Naive thymus-derived CD8-positive, alpha-beta T cell (primary cell): ENCODE measurements at regions not wholly inside any gene's neighbourhood (a gene's known extent, or its start where the extent isn't known, plus 50 kb on each side); places are given as distances from the start of the nearest gene placed in this dataset.

ENCODE experiments used
- ATAC-seq, 2 donors: fragments of 150-1000 bp; cut with Tn5 transposase in 1 of 2; sonication (Bioruptor Pico), chemical (Tn5 transposase) in 1 of 2; 1 replicate in 1 of 2; 2 replicates in 1 of 2; pipeline ENCODE4 v1.10.0; 2021; ENCODE audit warnings: mild to moderate bottlenecking in 2 of 2, moderate library complexity in 2 of 2
- POLR2A ChIA-PET: fragments of 350-600 bp; sonication (Branson Sonifier 250); formaldehyde crosslinking; loops from one replicate; lab custom pipeline; 2021; ENCODE audit warnings: antibody characterized with exemption; lab: Charles Lee
- DNase-seq, 10 donors: peaks; one replicate each; pipeline versions ENCODE4 v3.0.0 to v3.0.0-alpha.2; 2020 to 2022
- H3K27ac Mint-ChIP-seq, 10 donors: one replicate each; pipeline ENCODE4 v1.8.0; 2020 to 2022; ENCODE audit warnings: mild to moderate bottlenecking in 10 of 10, mixed read lengths in 10 of 10, moderate library complexity in 4 of 10, inconsistent platforms in 1 of 10
- H3K27me3 Mint-ChIP-seq, 5 donors: one replicate each; pipeline ENCODE4 v1.8.0; 2021 to 2022; ENCODE audit warnings: mixed read lengths in 5 of 5
- H3K36me3 Mint-ChIP-seq, 3 donors: one replicate each; pipeline ENCODE4 v1.8.0; 2020 to 2022; ENCODE audit warnings: mixed read lengths in 3 of 3, mild to moderate bottlenecking in 2 of 3, inconsistent platforms in 1 of 3
- H3K4me1 Mint-ChIP-seq, 4 donors: one replicate each; pipeline ENCODE4 v1.8.0; 2021 to 2022; ENCODE audit warnings: mixed read lengths in 4 of 4
- H3K4me3 Mint-ChIP-seq, 10 donors: one replicate each; pipeline ENCODE4 v1.8.0; 2020 to 2022; ENCODE audit warnings: mild to moderate bottlenecking in 10 of 10, mixed read lengths in 10 of 10, moderate library complexity in 6 of 10, inconsistent platforms in 1 of 10
- H3K9me3 Mint-ChIP-seq, 9 donors: one replicate each; pipeline ENCODE4 v1.8.0; 2020 to 2022; ENCODE audit warnings: mixed read lengths in 9 of 9, mild to moderate bottlenecking in 3 of 9, inconsistent platforms in 1 of 9, moderate library complexity in 1 of 9

- DNase-seq (no peak), ATAC-seq (no peak)
- no peak overlapping the region for H3K4me3 Mint-ChIP-seq
- no peak overlapping the region for H3K27ac Mint-ChIP-seq
- H3K27me3 Mint-ChIP-seq: peaks cover 5 to 37% (median 11%) of the 10 kb centered on the region in 5 donors
- H3K9me3 Mint-ChIP-seq: no peaks in the 10 kb centered on the region
- H3K36me3 Mint-ChIP-seq: no peaks in the 10 kb centered on the region
- H3K4me1 Mint-ChIP-seq: peaks cover 0 to 13% (median 3%) of the 10 kb centered on the region in 4 donors
- POLR2A ChIA-PET: no interaction called here
Measured at GRCh38 chr7:159249671-159250070, 105.0 kb upstream of the VIPR2 start.

- DNase-seq: no peak
- Mint-ChIP-seq H3K36me3 (no peaks in the 10 kb centered on the region), H3K4me3 (no peak overlapping the region), H3K27ac (no peak overlapping the region), H3K4me1 (peaks cover 0 to 8% (median 2%) of the 10 kb centered on the region in 4 donors), H3K27me3 (peaks cover 3 to 24% (median 7%) of the 10 kb centered on the region in 5 donors), H3K9me3 (no peaks in the 10 kb centered on the region)
- ATAC-seq: no peak
- POLR2A ChIA-PET: no interaction called here
Measured at GRCh38 chr7:159247910-159248309, 103.2 kb upstream of the VIPR2 start.

GRCh38 chr7:159246702-159247480 lies 102.2 kb upstream of the VIPR2 start:
- Mint-ChIP-seq H3K9me3 (no peaks in the 10 kb centered on the region), H3K4me1 (peaks cover 0 to 8% (median under 1%) of the 10 kb centered on the region in 4 donors), H3K4me3 (no peak overlapping the region), H3K27ac (no peak overlapping the region), H3K36me3 (no peaks in the 10 kb centered on the region), H3K27me3 (peaks cover 2 to 14% (median 7%) of the 10 kb centered on the region in 5 donors)
- POLR2A ChIA-PET: no interaction called here
- ATAC-seq: no peak
- DNase-seq: no peak

- no peaks in the 10 kb centered on the region for H3K4me1 Mint-ChIP-seq
- DNase-seq (no peak), ATAC-seq (no peak)
- no peak overlapping the region for H3K27ac Mint-ChIP-seq
- no peak overlapping the region for H3K4me3 Mint-ChIP-seq
- POLR2A ChIA-PET: no interaction called here
- peaks cover 15 to 53% (median 17%) of the 10 kb centered on the region in 5 donors for H3K27me3 Mint-ChIP-seq
- no peaks in the 10 kb centered on the region for H3K36me3 Mint-ChIP-seq
- H3K9me3 Mint-ChIP-seq: no peaks in the 10 kb centered on the region
Measured at GRCh38 chr7:159240962-159241361, 96.3 kb upstream of the VIPR2 start.

GRCh38 chr7:159239028-159239427 lies 94.4 kb upstream of the VIPR2 start:
- Mint-ChIP-seq H3K4me1 (no peaks in the 10 kb centered on the region), H3K4me3 (no peak overlapping the region), H3K27me3 (peaks cover 15 to 51% (median 17%) of the 10 kb centered on the region in 5 donors), H3K36me3 (no peaks in the 10 kb centered on the region), H3K27ac (peak overlapping the region in 1 of 10 donors; percentile 53), H3K9me3 (no peaks in the 10 kb centered on the region)
- ATAC-seq: no peak
- no peak for DNase-seq
- POLR2A ChIA-PET: no interaction called here

GRCh38 chr7:159238541-159238940 lies 93.9 kb upstream of the VIPR2 start:
- no peak overlapping the region for H3K4me3 Mint-ChIP-seq
- H3K9me3 Mint-ChIP-seq: no peaks in the 10 kb centered on the region
- DNase-seq (no peak), ATAC-seq (no peak)
- H3K27ac Mint-ChIP-seq: no peak overlapping the region
- POLR2A ChIA-PET: no interaction called here
- H3K4me1 Mint-ChIP-seq: no peaks in the 10 kb centered on the region
- H3K36me3 Mint-ChIP-seq: no peaks in the 10 kb centered on the region
- H3K27me3 Mint-ChIP-seq: peaks cover 15 to 51% (median 17%) of the 10 kb centered on the region in 5 donors

- no peaks in the 10 kb centered on the region for H3K4me1 Mint-ChIP-seq
- H3K27me3 Mint-ChIP-seq: peaks cover 14 to 51% (median 15%) of the 10 kb centered on the region in 5 donors
- no peak overlapping the region for H3K4me3 Mint-ChIP-seq
- POLR2A ChIA-PET: no interaction called here
- no peak for ATAC-seq
- DNase-seq: no peak
- H3K27ac Mint-ChIP-seq: no peak overlapping the region
- no peaks in the 10 kb centered on the region for H3K9me3 Mint-ChIP-seq
- no peaks in the 10 kb centered on the region for H3K36me3 Mint-ChIP-seq
Measured at GRCh38 chr7:159237022-159237653, 92.5 kb upstream of the VIPR2 start.

GRCh38 chr7:159231017-159231416 lies 86.3 kb upstream of the VIPR2 start:
- H3K4me3 Mint-ChIP-seq: no peak overlapping the region
- no peak overlapping the region for H3K27ac Mint-ChIP-seq
- H3K27me3 Mint-ChIP-seq: peaks cover 1 to 6% (median 5%) of the 10 kb centered on the region in 5 donors
- no peak for DNase-seq
- no peaks in the 10 kb centered on the region for H3K9me3 Mint-ChIP-seq
- POLR2A ChIA-PET: no interaction called here
- peaks cover 0 to 2% (median 0%) of the 10 kb centered on the region in 4 donors for H3K4me1 Mint-ChIP-seq
- no peaks in the 10 kb centered on the region for H3K36me3 Mint-ChIP-seq
- no peak for ATAC-seq

GRCh38 chr7:159229683-159230475 lies 85.2 kb upstream of the VIPR2 start:
- ATAC-seq: no peak
- POLR2A ChIA-PET: no interaction called here
- Mint-ChIP-seq H3K4me3 (no peak overlapping the region), H3K9me3 (no peaks in the 10 kb centered on the region), H3K27ac (no peak overlapping the region), H3K36me3 (no peaks in the 10 kb centered on the region), H3K27me3 (peaks cover 0 to 5% (median 1%) of the 10 kb centered on the region in 5 donors), H3K4me1 (peaks cover 0 to 2% (median 0%) of the 10 kb centered on the region in 4 donors)
- DNase-seq: no peak

GRCh38 chr7:159227433-159227832 lies 82.8 kb upstream of the VIPR2 start:
- DNase-seq (no peak), ATAC-seq (no peak)
- H3K36me3 Mint-ChIP-seq: no peaks in the 10 kb centered on the region
- no peaks in the 10 kb centered on the region for H3K9me3 Mint-ChIP-seq
- peaks cover 0 to 2% (median 0%) of the 10 kb centered on the region in 4 donors for H3K4me1 Mint-ChIP-seq
- POLR2A ChIA-PET: no interaction called here
- H3K27me3 Mint-ChIP-seq: peaks cover 0 to 5% (median 1%) of the 10 kb centered on the region in 5 donors
- H3K4me3 Mint-ChIP-seq: no peak overlapping the region
- H3K27ac Mint-ChIP-seq: no peak overlapping the region

- Mint-ChIP-seq H3K9me3 (no peaks in the 10 kb centered on the region), H3K27ac (no peak overlapping the region), H3K4me1 (peaks cover 0 to 2% (median 0%) of the 10 kb centered on the region in 4 donors), H3K27me3 (peaks cover 0 to 5% (median 1%) of the 10 kb centered on the region in 5 donors), H3K36me3 (no peaks in the 10 kb centered on the region), H3K4me3 (no peak overlapping the region)
- DNase-seq (no peak), ATAC-seq (no peak)
- POLR2A ChIA-PET: no interaction called here
Measured at GRCh38 chr7:159226011-159226702, 81.5 kb upstream of the VIPR2 start.

GRCh38 chr7:159218607-159219006 lies 73.9 kb upstream of the VIPR2 start:
- Mint-ChIP-seq H3K4me3 (no peak overlapping the region), H3K9me3 (no peaks in the 10 kb centered on the region), H3K36me3 (no peaks in the 10 kb centered on the region), H3K27me3 (peaks cover 0 to 7% (median 2%) of the 10 kb centered on the region in 5 donors), H3K4me1 (no peaks in the 10 kb centered on the region), H3K27ac (no peak overlapping the region)
- DNase-seq (no peak), ATAC-seq (no peak)
- POLR2A ChIA-PET: no interaction called here
